Hepatocyte (in vitro differentiated cells): ENCODE measurements at regions not wholly inside any gene's neighbourhood (a gene's known extent, or its start where the extent isn't known, plus 50 kb on each side); places are given as distances from the start of the nearest gene placed in this dataset.

ENCODE experiments used
- DNase-seq: peaks from one replicate; pipeline ENCODE4 v3.0.0-alpha.2; 2016; ENCODE audit warnings: low spot score
- H2AFZ ChIP-seq: fragments of 200-600 bp; sonication (generic); 2 replicates; pipeline ENCODE4 v1.6.0; 2016; ENCODE audit warnings: antibody characterized with exemption, mild to moderate bottlenecking
- H3K27ac ChIP-seq: fragments of 200-600 bp; sonication (generic); 2 replicates; pipeline ENCODE4 v1.5.1; 2016; ENCODE audit warnings: mild to moderate bottlenecking
- H3K27me3 ChIP-seq: fragments of 200-600 bp; sonication (generic); 2 replicates; pipeline ENCODE4 v1.6.1; 2016
- H3K36me3 ChIP-seq: fragments of 200-600 bp; sonication (generic); replicated peaks from 2 replicates; pipeline ENCODE4 v1.5.1; 2016; ENCODE audit warnings: low read depth; ENCODE audit not compliant: insufficient read depth
- H3K4me1 ChIP-seq: fragments of 200-600 bp; sonication (generic); 2 replicates; pipeline ENCODE4 v1.5.1; 2016; ENCODE audit warnings: mild to moderate bottlenecking, moderate library complexity; ENCODE audit not compliant: insufficient read depth
- H3K4me2 ChIP-seq: fragments of 200-600 bp; sonication (generic); 2 replicates; pipeline ENCODE4 v1.6.0; 2016
- H3K4me3 ChIP-seq: fragments of 200-600 bp; sonication (generic); 2 replicates; pipeline ENCODE4 v1.5.1; 2016; ENCODE audit warnings: mild to moderate bottlenecking
- H3K79me2 ChIP-seq: fragments of 200-600 bp; sonication (generic); 2 replicates; pipeline ENCODE4 v1.6.0; 2017; ENCODE audit warnings: mild to moderate bottlenecking
- H3K9me2 ChIP-seq: fragments of 200-600 bp; sonication (generic); replicated peaks from 2 replicates; pipeline ENCODE4 v1.6.0; 2017; ENCODE audit warnings: mild to moderate bottlenecking; ENCODE audit not compliant: insufficient read depth
- H3K9me3 ChIP-seq: fragments of 200-600 bp; sonication (generic); 2 replicates; pipeline ENCODE4 v1.5.1; 2016; ENCODE audit warnings: low read depth, mild to moderate bottlenecking
- H4K20me1 ChIP-seq: fragments of 200-600 bp; sonication (generic); 2 replicates; pipeline ENCODE4 v1.6.0; 2016; ENCODE audit warnings: mild to moderate bottlenecking; ENCODE audit not compliant: insufficient read depth, poor library complexity, severe bottlenecking
- CTCF ChIP-seq: fragments of 200-600 bp; sonication (generic); IDR thresholded peaks from 2 replicates; pipeline ENCODE4 v1.5.1; 2016; ENCODE audit warnings: antibody characterized with exemption, mild to moderate bottlenecking; ENCODE audit not compliant: poor library complexity
- EZH2 ChIP-seq: fragments of 200-600 bp; sonication (generic); IDR thresholded peaks from 2 replicates; pipeline ENCODE4 v1.6.1; 2016; ENCODE audit warnings: antibody characterized with exemption, mild to moderate bottlenecking, borderline replicate concordance
- EZH2phosphoT487 ChIP-seq: fragments of 200-600 bp; sonication (generic); IDR thresholded peaks from one replicate; pipeline ENCODE4 v1.6.1; 2018; ENCODE audit warnings: antibody characterized with exemption, mild to moderate bottlenecking, low read depth, moderate library complexity; ENCODE audit not compliant: unreplicated experiment, severe bottlenecking
- WGBS: methylation state at CpG from one replicate; pipeline ENCODE4 v1.1.6; 2016; ENCODE audit warnings: low lambda C conversion rate; ENCODE audit errors: missing lambda C conversion rate; 5-methylcytosine and 5-hydroxymethylcytosine counted together

GRCh38 chr9:20043035-20043434 is 254.2 kb upstream of the SLC24A2 start:
- Histone ChIP-seq H3K27ac (no peak overlapping the region), H3K4me2 (no peak overlapping the region), H3K9me2 (no peaks in the 10 kb centered on the region), H2AFZ (no peak overlapping the region), H3K79me2 (no peaks in the 10 kb centered on the region), H3K9me3 (no peaks in the 10 kb centered on the region), H4K20me1 (no peaks in the 10 kb centered on the region), H3K36me3 (no peaks in the 10 kb centered on the region), H3K27me3 (no peaks in the 10 kb centered on the region), H3K4me1 (no peaks in the 10 kb centered on the region), H3K4me3 (no peak overlapping the region)
- WGBS: 93% methylated on average over 3 of the region's 3 CpGs
- no peak for TF ChIP-seq EZH2phosphoT487
- TF ChIP-seq CTCF: no peak
- TF ChIP-seq EZH2: no peak
- DNase-seq: no peak

GRCh38 chr9:20042128-20042711 is 253.4 kb upstream of the SLC24A2 start:
- Histone ChIP-seq H4K20me1 (no peaks in the 10 kb centered on the region), H3K27ac (no peak overlapping the region), H3K4me2 (no peak overlapping the region), H3K36me3 (no peaks in the 10 kb centered on the region), H3K9me2 (no peaks in the 10 kb centered on the region), H3K9me3 (no peaks in the 10 kb centered on the region), H3K4me3 (no peak overlapping the region), H3K79me2 (no peaks in the 10 kb centered on the region), H3K4me1 (no peaks in the 10 kb centered on the region), H3K27me3 (no peaks in the 10 kb centered on the region), H2AFZ (no peak overlapping the region)
- no peak for DNase-seq
- no peak for TF ChIP-seq EZH2phosphoT487
- TF ChIP-seq CTCF: no peak
- no peak for TF ChIP-seq EZH2

- Histone ChIP-seq H3K4me2 (no peak overlapping the region), H3K27me3 (no peaks in the 10 kb centered on the region), H2AFZ (no peak overlapping the region), H3K9me2 (no peaks in the 10 kb centered on the region), H3K79me2 (no peaks in the 10 kb centered on the region), H3K27ac (no peak overlapping the region), H3K4me3 (no peak overlapping the region), H3K9me3 (no peaks in the 10 kb centered on the region), H4K20me1 (no peaks in the 10 kb centered on the region), H3K4me1 (no peaks in the 10 kb centered on the region), H3K36me3 (no peaks in the 10 kb centered on the region)
- WGBS: 82% methylated on average over 5 of the region's 5 CpGs
- TF ChIP-seq CTCF: no peak
- TF ChIP-seq EZH2: no peak
- peak; percentile 27 for DNase-seq
Observed at GRCh38 chr9:20041697-20042081, 252.9 kb upstream of the SLC24A2 start.
